GM18505 (cell line): ENCODE measurements at regions not wholly inside any gene's neighbourhood (a gene's known extent, or its start where the extent isn't known, plus 50 kb on each side); places are given as distances from the start of the nearest gene placed in this dataset.
"Not testable (repeated sequence)": the region's sequence is repeated elsewhere in the genome, so short reads cannot be mapped to it uniquely, and the experiment has no call there.

Source experiments
- ATAC-seq: cut with Tn5 transposase; IDR thresholded peaks from one replicate; pipeline ENCODE4 v1.9.1; 2021; ENCODE audit not compliant: unreplicated experiment
- POLR2A ChIP-seq: IDR thresholded peaks from 4 replicates; pipeline ENCODE4 v1.6.1; 2011; ENCODE audit warnings: borderline replicate concordance; ENCODE audit not compliant: insufficient read depth, insufficient read length; ENCODE audit errors: extremely low read depth

DNA sequence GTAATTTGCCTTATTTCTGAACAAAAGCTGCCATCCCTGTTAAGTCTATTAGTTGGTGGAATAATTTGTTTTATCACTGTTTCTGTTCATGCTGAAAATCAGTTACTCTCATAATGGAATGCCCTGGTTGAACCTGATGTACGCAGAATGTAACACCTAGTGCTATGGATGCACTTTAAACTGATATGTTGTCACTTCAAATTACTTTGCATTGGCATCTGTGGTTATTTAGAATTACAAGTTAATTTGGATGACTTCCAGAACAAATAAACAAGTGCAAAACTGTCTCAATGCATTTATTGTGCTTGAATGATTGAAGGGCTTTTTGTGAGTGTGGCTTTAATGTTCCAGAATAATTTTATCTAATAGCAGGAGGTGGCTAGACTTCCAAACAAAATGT, 368.2 kb upstream of the SLITRK5 start:
- no peak for ATAC-seq
- no peak for TF ChIP-seq POLR2A

DNA sequence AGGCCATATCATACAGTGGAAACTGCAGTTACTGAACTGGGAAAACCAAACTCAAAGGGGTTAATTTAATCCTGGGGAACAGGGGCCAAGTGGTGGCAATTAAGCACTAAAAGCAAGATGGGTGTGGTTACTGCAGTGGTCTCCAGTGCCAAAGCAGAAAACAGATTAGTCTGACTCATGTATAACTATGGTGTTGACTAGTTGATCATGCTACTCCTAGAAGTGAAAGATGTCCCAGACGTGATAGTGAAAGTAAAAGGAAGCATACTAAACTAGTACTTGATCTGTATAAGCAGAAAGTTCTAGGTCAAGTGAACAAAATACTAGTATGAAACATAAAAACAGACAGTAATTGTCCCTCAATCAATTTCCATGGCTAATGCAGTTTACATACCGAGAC, 360.0 kb upstream of the SLITRK5 start:
- TF ChIP-seq POLR2A = no peak
- no peak for ATAC-seq

DNA sequence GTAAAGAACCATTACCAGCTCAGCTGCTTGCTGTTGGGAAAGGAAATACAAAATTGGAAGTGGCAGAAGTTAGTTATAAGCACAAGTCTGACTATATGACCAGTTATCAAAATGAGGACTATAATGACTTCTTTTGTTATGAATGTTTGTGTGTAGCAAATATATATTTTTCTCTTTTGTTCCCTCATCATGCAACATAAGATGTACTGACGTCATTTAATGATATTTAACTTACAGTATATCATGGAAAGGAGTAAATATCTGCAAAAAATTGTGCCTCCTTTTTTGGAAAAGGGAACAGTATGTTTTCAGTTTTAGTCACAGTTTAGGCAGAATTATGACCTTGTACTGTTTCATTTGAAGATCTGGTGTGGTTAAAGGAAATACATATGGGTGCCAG, 356.3 kb upstream of the SLITRK5 start:
- ATAC-seq = no peak

GRCh38 chr13:87322386-87322785, 348.8 kb upstream of the SLITRK5 start:
- no peak for TF ChIP-seq POLR2A
- no peak for ATAC-seq

More for the DNA sequence above, 356.3 kb upstream of the SLITRK5 start:
- TF ChIP-seq POLR2A = no peak

GRCh38 chr13:87324558-87324957, 346.6 kb upstream of the SLITRK5 start:
- TF ChIP-seq POLR2A = no peak
- no peak for ATAC-seq

GRCh38 chr13:87331178-87331577, 340.0 kb upstream of the SLITRK5 start:
- no peak for ATAC-seq

GRCh38 chr13:87333599-87333998, 337.6 kb upstream of the SLITRK5 start:
- no peak for ATAC-seq
- no peak for TF ChIP-seq POLR2A

More at GRCh38 chr13:87331178-87331577, 340.0 kb upstream of the SLITRK5 start:
- no peak for TF ChIP-seq POLR2A

- TF ChIP-seq POLR2A = no peak
- ATAC-seq = no peak
Observed at GRCh38 chr13:87334176-87334575, 337.0 kb upstream of the SLITRK5 start.

DNA sequence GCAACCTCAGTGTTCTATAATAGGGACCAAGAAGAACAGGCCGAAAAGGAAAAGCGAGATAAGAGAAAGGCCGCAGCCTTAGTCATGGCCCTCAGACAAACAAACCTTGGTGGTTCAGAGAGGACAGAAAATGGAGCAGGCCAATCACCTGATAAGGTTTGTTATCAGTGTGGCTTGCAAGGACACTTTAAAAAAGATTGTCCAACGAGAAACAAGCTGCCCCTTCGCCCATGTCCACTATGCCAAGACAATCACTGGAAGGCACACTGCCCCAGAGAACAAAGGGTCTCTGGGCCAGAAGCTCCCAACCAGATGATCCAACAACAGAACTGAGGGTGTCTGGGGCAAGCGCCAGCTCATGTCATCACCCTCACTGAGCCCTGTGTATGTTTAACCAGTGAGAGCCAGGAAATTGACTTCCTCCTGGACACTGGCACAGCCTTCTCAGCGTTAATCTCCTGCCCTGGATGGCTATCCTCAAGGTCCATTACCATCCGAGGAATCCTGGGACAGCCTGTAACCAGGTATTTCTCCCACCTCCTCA, 334.8 kb upstream of the SLITRK5 start:
- ATAC-seq = not testable (repeated sequence)

- TF ChIP-seq POLR2A = no peak
- ATAC-seq = no peak
Observed at GRCh38 chr13:87344176-87344575, 327.0 kb upstream of the SLITRK5 start.

GRCh38 chr13:87355451-87355850, 315.7 kb upstream of the SLITRK5 start:
- TF ChIP-seq POLR2A = no peak
- no peak for ATAC-seq

- no peak for TF ChIP-seq POLR2A
Observed at GRCh38 chr13:87356314-87356713, 314.9 kb upstream of the SLITRK5 start.

DNA sequence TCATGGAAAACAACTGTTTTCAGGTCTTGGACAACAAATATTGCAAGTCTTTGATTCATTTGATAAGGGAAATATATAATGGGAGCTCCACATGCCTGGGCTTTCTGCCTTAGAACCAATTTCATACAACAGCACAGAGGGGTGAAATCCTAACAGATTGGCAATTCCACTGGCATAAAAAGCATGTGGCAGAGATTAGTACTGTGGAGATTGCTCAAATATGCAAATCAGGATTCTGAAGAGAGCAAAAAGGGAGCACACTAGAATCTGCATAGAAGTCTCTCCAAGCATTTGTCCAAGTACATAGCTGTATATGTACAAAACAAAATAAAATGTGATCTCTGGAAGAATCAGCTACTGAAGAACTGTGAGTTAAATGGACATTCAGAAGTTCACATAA, 312.9 kb upstream of the SLITRK5 start:
- no peak for ATAC-seq
- no peak for TF ChIP-seq POLR2A

More at GRCh38 chr13:87356314-87356713, 314.9 kb upstream of the SLITRK5 start:
- no peak for ATAC-seq

DNA sequence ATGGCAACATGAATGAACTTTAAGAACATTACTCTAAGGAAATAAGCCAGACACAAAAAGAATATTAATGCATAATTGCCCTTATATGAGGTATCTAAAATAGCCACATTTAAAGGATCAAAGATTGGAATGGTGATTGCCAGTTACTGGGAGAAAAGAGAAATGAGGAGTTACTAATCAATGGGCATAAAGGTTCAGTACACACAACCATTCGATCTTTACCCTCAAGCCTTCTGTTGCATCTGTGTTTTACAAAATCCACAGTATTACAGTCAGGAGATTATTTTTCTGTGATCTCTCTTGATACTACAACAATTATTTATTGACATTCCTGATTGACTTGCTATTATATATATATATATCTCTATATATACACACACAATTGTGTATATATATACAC, 310.0 kb upstream of the SLITRK5 start:
- no peak for TF ChIP-seq POLR2A
- no peak for ATAC-seq

DNA sequence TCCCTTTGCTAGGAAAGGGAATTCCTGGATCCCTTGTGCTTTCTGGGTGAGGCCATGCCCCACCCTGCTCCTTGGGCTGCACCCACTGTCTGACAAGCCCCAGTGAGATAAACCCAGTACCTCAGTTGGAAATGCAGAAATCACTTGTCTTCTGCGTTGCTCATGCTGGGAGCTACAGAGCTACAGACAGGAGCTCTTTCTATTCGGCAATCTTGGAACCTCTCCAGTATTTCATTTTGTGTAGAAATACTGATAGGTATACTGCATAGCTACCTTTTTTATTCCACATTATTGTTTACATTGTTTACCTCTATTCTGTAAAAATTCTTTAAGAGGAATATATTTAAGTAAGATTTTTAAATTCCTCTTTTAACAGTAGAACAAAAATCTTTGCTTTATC, 302.5 kb upstream of the SLITRK5 start:
- no peak for TF ChIP-seq POLR2A
- ATAC-seq = no peak
